ENCODE measurements at regions not wholly inside any gene's neighbourhood (a gene's known extent, or its start where the extent isn't known, plus 50 kb on each side); places are given as distances from the start of the nearest gene placed in this dataset.

DNA sequence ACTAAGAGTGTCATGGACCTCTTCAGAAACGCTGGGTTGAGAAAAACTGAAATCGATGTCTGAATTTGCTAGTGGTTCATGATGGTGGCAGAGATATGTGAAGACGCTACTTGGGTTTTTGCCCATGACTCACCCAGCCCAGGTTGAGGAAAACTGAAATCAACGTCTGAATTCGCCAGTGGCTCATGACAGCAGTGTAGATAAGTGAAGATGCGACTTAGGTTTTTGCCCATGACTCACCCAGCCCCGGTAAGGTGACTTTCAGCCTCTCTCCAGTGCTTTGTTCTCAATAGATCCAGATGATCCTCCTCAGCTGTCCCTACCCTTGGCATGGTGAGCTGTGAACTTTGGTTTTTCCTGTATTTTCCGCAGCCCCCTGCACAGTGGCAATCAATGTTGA lies 105.3 kb upstream of the SIX3 start:
- Mint-ChIP-seq H3K9me3 (ENCODE audit: low read depth) (peaks cover 14% of the 10 kb centered on the region), H3K27ac (ENCODE audit: unreplicated experiment) (no peak overlapping the region), H3K36me3 (ENCODE audit: low read depth) (peaks cover 4% of the 10 kb centered on the region), H3K4me1 (ENCODE audit: low read depth) (no peaks in the 10 kb centered on the region), H3K4me3 (ENCODE audit: unreplicated experiment) (no peak overlapping the region), H3K27me3 (ENCODE audit: low read depth) (peaks cover 33% of the 10 kb centered on the region)
- DNase-seq (ENCODE audit: low spot score) = no peak
- TF ChIP-seq, protein P1, sequence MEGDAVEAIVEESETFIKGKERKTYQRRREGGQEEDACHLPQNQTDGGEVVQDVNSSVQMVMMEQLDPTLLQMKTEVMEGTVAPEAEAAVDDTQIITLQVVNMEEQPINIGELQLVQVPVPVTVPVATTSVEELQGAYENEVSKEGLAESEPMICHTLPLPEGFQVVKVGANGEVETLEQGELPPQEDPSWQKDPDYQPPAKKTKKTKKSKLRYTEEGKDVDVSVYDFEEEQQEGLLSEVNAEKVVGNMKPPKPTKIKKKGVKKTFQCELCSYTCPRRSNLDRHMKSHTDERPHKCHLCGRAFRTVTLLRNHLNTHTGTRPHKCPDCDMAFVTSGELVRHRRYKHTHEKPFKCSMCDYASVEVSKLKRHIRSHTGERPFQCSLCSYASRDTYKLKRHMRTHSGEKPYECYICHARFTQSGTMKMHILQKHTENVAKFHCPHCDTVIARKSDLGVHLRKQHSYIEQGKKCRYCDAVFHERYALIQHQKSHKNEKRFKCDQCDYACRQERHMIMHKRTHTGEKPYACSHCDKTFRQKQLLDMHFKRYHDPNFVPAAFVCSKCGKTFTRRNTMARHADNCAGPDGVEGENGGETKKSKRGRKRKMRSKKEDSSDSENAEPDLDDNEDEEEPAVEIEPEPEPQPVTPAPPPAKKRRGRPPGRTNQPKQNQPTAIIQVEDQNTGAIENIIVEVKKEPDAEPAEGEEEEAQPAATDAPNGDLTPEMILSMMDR (IDR thresholded peaks at IDR 0.05) = no peak

DNA sequence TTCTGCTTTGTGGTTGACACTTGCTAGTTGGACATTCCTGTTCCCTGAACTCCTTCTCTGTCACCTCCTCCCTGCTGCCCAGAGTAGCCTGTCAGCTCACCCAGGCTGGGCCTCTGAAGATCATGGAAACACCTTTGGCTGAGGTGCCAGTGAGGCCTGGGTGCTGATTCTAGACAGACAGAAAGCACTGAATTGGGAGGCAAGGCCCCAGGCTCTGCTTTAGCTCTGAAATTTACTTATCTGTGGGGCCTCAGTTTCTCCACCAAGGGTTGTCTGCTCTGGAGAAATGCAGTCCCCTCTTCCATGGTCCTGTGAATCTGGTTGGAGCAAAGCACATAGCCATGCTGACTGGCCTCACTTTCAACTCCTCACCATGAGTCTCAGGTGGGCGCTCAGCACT lies 104.6 kb upstream of the SIX3 start:
- H3K27me3 Mint-ChIP-seq (ENCODE audit: low read depth) = peaks cover 35% of the 10 kb centered on the region
- H3K4me1 Mint-ChIP-seq (ENCODE audit: low read depth) = no peaks in the 10 kb centered on the region
- DNase-seq (ENCODE audit: low spot score) = no peak
- H3K36me3 Mint-ChIP-seq (ENCODE audit: low read depth) = peaks cover 4% of the 10 kb centered on the region
- H3K4me3 Mint-ChIP-seq (ENCODE audit: unreplicated experiment) = no peak overlapping the region
- peaks cover 14% of the 10 kb centered on the region for H3K9me3 Mint-ChIP-seq (ENCODE audit: low read depth)
- no peak overlapping the region for H3K27ac Mint-ChIP-seq (ENCODE audit: unreplicated experiment)
- TF ChIP-seq, protein P1 (IDR thresholded peaks at IDR 0.05) = no peak

DNA sequence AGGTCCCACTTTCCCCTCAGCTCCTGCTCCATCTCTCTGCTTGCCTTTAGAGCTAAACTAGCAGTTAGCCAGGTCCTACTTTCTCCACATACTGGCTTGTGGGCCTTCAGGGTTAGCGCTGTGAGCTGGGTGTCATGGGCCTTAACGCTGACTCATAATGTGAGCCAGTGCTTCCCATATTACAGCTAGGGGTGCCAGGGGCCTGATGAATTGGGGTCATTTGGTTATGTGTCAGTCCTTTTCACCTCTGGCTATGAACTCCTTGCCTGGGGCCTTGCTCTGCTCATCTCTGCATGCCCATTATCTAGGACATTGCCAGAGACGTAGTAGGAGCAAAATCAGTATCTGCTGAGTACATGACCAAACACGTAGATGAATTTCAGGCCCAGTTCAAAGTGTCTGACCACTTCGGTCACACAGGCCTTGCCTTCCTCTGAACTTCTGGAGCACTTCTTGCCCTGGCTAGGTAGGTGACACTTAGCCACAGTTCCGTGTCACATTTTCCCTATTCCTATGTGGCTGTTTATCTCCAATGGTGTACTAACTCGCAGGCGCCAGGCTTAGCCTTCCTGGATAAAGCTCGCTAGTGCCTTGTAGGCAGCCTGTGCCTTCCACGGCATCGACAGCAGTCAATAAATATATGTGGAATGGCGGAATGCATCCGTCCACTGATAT lies 103.2 kb upstream of the SIX3 start:
- TF ChIP-seq, protein P1 (IDR thresholded peaks at IDR 0.05) = no peak
- Mint-ChIP-seq H3K36me3 (ENCODE audit: low read depth) (peaks cover 4% of the 10 kb centered on the region), H3K4me1 (ENCODE audit: low read depth) (no peaks in the 10 kb centered on the region), H3K27me3 (ENCODE audit: low read depth) (peaks cover 40% of the 10 kb centered on the region), H3K27ac (ENCODE audit: unreplicated experiment) (no peak overlapping the region), H3K9me3 (ENCODE audit: low read depth) (peaks cover 12% of the 10 kb centered on the region), H3K4me3 (ENCODE audit: unreplicated experiment) (no peak overlapping the region)
- no peak for DNase-seq (ENCODE audit: low spot score)

DNA sequence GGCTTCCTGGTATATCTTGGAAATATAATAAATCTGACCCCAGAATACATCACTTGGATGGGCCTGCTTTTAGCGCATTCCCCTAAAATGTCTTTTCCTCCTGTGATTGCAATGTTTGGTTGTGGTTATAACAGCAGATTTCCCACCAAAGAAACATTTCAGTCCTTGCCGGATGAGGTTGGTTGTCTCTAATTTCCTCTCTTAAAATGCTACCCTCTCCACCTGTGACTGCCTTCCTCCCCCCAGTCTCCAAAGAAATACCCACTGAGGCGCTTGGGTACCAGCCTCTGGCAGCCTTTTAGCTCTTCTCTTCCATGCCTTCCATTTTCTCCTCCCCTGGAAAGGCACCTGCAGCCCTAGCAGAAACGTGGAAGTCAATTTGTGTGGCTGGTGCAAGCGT lies 102.1 kb upstream of the SIX3 start:
- H3K27me3 Mint-ChIP-seq (ENCODE audit: low read depth) = peaks cover 42% of the 10 kb centered on the region

DNA sequence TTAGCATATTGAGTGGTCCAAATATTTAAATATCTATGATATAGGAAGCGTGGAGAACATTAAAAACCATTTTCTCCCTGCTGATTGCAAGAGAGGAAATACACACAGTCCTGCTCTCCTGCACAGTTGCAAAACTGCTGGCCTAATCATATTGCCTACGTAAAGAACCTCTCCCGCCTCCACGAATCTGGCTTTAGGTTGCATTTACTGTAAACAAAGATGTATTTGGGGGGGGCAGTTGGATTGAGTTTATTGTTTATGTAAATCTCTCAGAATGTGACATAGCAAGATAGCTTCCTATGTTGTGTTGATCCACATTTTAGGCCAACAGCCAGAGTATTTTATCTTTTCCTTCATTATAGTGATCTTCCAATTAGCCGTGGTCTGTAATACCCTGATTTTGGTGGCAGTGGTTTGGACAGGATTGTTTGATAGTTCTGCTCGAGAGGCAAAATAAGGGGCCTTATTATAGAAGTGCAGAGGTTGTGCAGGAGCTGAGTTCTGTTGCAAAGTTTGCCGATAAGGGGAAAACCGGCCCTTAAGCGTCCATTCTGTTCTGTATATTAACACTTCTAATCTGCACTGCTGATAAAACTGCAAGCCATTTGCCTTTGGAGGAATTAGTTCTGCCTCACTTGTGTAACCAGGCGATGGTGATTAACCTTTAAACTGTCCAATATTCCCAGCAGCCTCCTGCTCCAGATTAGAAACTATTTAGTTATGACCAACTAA lies 101.6 kb upstream of the SIX3 start:
- H3K4me3 Mint-ChIP-seq (ENCODE audit: unreplicated experiment) = no peak overlapping the region
- peaks cover 2% of the 10 kb centered on the region for H3K36me3 Mint-ChIP-seq (ENCODE audit: low read depth)
- no peaks in the 10 kb centered on the region for H3K9me3 Mint-ChIP-seq (ENCODE audit: low read depth)
- H3K27me3 Mint-ChIP-seq (ENCODE audit: low read depth) = peaks cover 47% of the 10 kb centered on the region
- DNase-seq (ENCODE audit: low spot score) = no peak
- TF ChIP-seq, protein P1 (IDR thresholded peaks at IDR 0.05) = no peak
- no peaks in the 10 kb centered on the region for H3K4me1 Mint-ChIP-seq (ENCODE audit: low read depth)
- no peak overlapping the region for H3K27ac Mint-ChIP-seq (ENCODE audit: unreplicated experiment)

More for the DNA sequence above, 102.1 kb upstream of the SIX3 start:
- H3K27ac Mint-ChIP-seq (ENCODE audit: unreplicated experiment) = no peak overlapping the region
- H3K4me1 Mint-ChIP-seq (ENCODE audit: low read depth) = no peaks in the 10 kb centered on the region
- H3K9me3 Mint-ChIP-seq (ENCODE audit: low read depth) = peaks cover 4% of the 10 kb centered on the region
- no peak for DNase-seq (ENCODE audit: low spot score)
- TF ChIP-seq, protein P1 (IDR thresholded peaks at IDR 0.05) = no peak
- peaks cover 2% of the 10 kb centered on the region for H3K36me3 Mint-ChIP-seq (ENCODE audit: low read depth)
- no peak overlapping the region for H3K4me3 Mint-ChIP-seq (ENCODE audit: unreplicated experiment)

All from chondrocyte (in vitro differentiated cells).